A549 (cell line): ENCODE measurements at regions not wholly inside any gene's neighbourhood (a gene's known extent, or its start where the extent isn't known, plus 50 kb on each side); places are given as distances from the start of the nearest gene placed in this dataset.

Source experiments
- ATAC-seq, 2 experiments: fragments of 200-7000 bp in 1 of 2; fragments of >200 bp in 1 of 2; cut with Nextera tagmentation in 1 of 2; cut with Tn5 transposase in 1 of 2; 3 replicates each; pipeline versions ENCODE4 v1.8.0 to v1.9.1; 2018 to 2020; ENCODE audit warnings: mild to moderate bottlenecking in 1 of 2, moderate library complexity in 1 of 2
- CTCF ChIA-PET: fragments of 300-600 bp; sonication (Branson Sonifier 250); formaldehyde crosslinking; extraction: SDS; loops from one replicate; lab custom pipeline; 2021; ENCODE audit warnings: antibody characterized with exemption, inconsistent platforms; lab: Yijun Ruan, JAX
- POLR2A ChIA-PET: fragments of 350-600 bp; formaldehyde crosslinking; extraction: SDS; loops from one replicate; lab custom pipeline; 2021; ENCODE audit warnings: antibody characterized with exemption, inconsistent platforms; lab: Yijun Ruan, JAX
- DNase-seq, 2 experiments: peaks; one replicate each; pipeline versions ENCODE4 v3.0.0 to v3.0.0-alpha.2; 2011 to 2016; ENCODE audit warnings: low read depth in 1 of 2, low spot score in 1 of 2
- FAIRE-seq: peaks from 2 replicates; lab custom pipeline; 2011; peaks lifted over from hg19 to GRCh38; lab: Jason Lieb, UNC
- H3K27ac ChIP-seq, 2 experiments: fragments of >200 bp; sonication (Bioruptor Twin); formaldehyde crosslinking; 3 replicates each; pipeline ENCODE4 v1.5.1; 2016 to 2017
- H3K4me1 ChIP-seq: fragments of >200 bp; sonication (Bioruptor Twin); formaldehyde crosslinking; 3 replicates; pipeline ENCODE4 v1.6.1; 2016
- H3K4me2 ChIP-seq: fragments of >200 bp; sonication (Bioruptor Twin); formaldehyde crosslinking; 3 replicates; pipeline ENCODE4 v1.6.1; 2016
- H3K4me3 ChIP-seq: fragments of >200 bp; sonication (Bioruptor Twin); formaldehyde crosslinking; 3 replicates; pipeline ENCODE4 v1.5.1; 2016
- H3K9me3 ChIP-seq: fragments of >200 bp; sonication (Bioruptor Twin); formaldehyde crosslinking; 3 replicates; pipeline ENCODE4 v1.6.1; 2016
- CBX2 ChIP-seq: fragments of 200-600 bp; sonication (generic); IDR thresholded peaks from 2 replicates; pipeline ENCODE4 v1.6.1; 2016; ENCODE audit warnings: low read depth, mild to moderate bottlenecking, borderline replicate concordance
- FOXS1 ChIP-seq: fragments of 250-450 bp; sonication (Bioruptor Pico); IDR thresholded peaks from 2 replicates; pipeline ENCODE4 v1.5.0; 2020; ENCODE audit warnings: mild to moderate bottlenecking, moderate library complexity
- HOXB5 ChIP-seq: fragments of 250-450 bp; sonication (Bioruptor Pico); IDR thresholded peaks from 2 replicates; pipeline ENCODE4 v1.5.0; 2020; ENCODE audit warnings: mild to moderate bottlenecking, moderate library complexity
- JUN ChIP-seq, 2 experiments: fragments of >200 bp; sonication (Bioruptor Twin); formaldehyde crosslinking; IDR thresholded peaks; 2 replicates in 1 of 2; 3 replicates in 1 of 2; pipeline ENCODE4 v1.6.1; 2016 to 2017
- PHF8 ChIP-seq: fragments of 200-600 bp; sonication (generic); IDR thresholded peaks from 2 replicates; pipeline ENCODE4 v1.6.1; 2016; ENCODE audit warnings: low read depth, mild to moderate bottlenecking, antibody characterized with exemption, moderate library complexity, borderline replicate concordance
- RARB ChIP-seq: fragments of 250-450 bp; sonication (Bioruptor Pico); IDR thresholded peaks from 2 replicates; pipeline ENCODE4 v1.8.0; 2021; ENCODE audit warnings: mild to moderate bottlenecking, moderate library complexity
- RCOR1 ChIP-seq: fragments of 150-350 bp; IDR thresholded peaks from 2 replicates; pipeline ENCODE4 v1.6.1; 2014; ENCODE audit warnings: antibody characterized with exemption, low read length, low read depth
- SREBF2 ChIP-seq: fragments of 450-650 bp; IDR thresholded peaks from 2 replicates; pipeline ENCODE4 v1.6.1; 2014; ENCODE audit warnings: mild to moderate bottlenecking, moderate library complexity
- ZFP36 ChIP-seq: fragments of 450-650 bp; IDR thresholded peaks from 2 replicates; pipeline ENCODE4 v1.6.1; 2014; ENCODE audit warnings: borderline replicate concordance; ENCODE audit not compliant: partially characterized antibody
- WGBS: methylation state at CpG from one replicate; pipeline ENCODE4 v1.1.6; 2017; ENCODE audit errors: missing lambda C conversion rate; 5-methylcytosine and 5-hydroxymethylcytosine counted together
- TF ChIP-seq, protein P1 (sequence below): fragments of 200-600 bp; sonication (generic); IDR thresholded peaks from 2 replicates; pipeline ENCODE4 v1.6.1; 2016; ENCODE audit warnings: antibody characterized with exemption, mild to moderate bottlenecking, moderate library complexity
- TF ChIP-seq, protein P2 (sequence below): IDR thresholded peaks from 2 replicates; pipeline ENCODE4 v1.6.1; 2012
- TF ChIP-seq, protein P3 (sequence below): fragments of >200 bp; sonication (Bioruptor Twin); formaldehyde crosslinking; IDR thresholded peaks from 3 replicates; pipeline ENCODE4 v1.5.1; 2016
- TF ChIP-seq, protein P4 (sequence below): IDR thresholded peaks from 2 replicates; pipeline ENCODE4 v1.6.1; 2012; ENCODE audit warnings: low read depth, borderline replicate concordance
- TF ChIP-seq, protein P5 (sequence below): fragments of >200 bp; sonication (Bioruptor Twin); formaldehyde crosslinking; IDR thresholded peaks from 3 replicates; pipeline ENCODE4 v1.6.1; 2016

DNA sequence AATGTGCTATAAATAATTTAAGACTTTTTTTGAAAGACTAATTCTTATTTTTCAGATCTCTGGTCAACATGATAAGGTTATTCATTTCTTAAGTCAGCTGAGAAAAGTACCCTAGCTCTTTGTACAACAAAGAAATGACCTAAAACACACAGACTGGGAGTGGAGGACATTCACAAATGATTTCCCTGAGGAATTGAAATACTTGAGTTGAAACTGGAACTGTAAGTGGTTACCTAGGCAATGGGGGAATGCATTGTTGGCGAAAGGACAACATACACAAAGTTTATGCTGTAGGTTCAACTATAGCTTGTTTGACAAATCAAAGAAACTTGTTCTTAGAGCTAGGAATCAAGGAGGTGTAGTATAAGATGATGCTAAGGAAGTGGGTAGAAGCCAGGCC is 915.5 kb downstream of the FAT4 start (continued):
- TF ChIP-seq PHF8, result no peak
- TF ChIP-seq, protein P1, sequence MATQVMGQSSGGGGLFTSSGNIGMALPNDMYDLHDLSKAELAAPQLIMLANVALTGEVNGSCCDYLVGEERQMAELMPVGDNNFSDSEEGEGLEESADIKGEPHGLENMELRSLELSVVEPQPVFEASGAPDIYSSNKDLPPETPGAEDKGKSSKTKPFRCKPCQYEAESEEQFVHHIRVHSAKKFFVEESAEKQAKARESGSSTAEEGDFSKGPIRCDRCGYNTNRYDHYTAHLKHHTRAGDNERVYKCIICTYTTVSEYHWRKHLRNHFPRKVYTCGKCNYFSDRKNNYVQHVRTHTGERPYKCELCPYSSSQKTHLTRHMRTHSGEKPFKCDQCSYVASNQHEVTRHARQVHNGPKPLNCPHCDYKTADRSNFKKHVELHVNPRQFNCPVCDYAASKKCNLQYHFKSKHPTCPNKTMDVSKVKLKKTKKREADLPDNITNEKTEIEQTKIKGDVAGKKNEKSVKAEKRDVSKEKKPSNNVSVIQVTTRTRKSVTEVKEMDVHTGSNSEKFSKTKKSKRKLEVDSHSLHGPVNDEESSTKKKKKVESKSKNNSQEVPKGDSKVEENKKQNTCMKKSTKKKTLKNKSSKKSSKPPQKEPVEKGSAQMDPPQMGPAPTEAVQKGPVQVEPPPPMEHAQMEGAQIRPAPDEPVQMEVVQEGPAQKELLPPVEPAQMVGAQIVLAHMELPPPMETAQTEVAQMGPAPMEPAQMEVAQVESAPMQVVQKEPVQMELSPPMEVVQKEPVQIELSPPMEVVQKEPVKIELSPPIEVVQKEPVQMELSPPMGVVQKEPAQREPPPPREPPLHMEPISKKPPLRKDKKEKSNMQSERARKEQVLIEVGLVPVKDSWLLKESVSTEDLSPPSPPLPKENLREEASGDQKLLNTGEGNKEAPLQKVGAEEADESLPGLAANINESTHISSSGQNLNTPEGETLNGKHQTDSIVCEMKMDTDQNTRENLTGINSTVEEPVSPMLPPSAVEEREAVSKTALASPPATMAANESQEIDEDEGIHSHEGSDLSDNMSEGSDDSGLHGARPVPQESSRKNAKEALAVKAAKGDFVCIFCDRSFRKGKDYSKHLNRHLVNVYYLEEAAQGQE, result no peak
- TF ChIP-seq, protein P2, sequence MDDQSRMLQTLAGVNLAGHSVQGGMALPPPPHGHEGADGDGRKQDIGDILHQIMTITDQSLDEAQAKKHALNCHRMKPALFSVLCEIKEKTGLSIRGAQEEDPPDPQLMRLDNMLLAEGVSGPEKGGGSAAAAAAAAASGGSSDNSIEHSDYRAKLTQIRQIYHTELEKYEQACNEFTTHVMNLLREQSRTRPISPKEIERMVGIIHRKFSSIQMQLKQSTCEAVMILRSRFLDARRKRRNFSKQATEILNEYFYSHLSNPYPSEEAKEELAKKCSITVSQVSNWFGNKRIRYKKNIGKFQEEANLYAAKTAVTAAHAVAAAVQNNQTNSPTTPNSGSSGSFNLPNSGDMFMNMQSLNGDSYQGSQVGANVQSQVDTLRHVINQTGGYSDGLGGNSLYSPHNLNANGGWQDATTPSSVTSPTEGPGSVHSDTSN, result no peak

DNA sequence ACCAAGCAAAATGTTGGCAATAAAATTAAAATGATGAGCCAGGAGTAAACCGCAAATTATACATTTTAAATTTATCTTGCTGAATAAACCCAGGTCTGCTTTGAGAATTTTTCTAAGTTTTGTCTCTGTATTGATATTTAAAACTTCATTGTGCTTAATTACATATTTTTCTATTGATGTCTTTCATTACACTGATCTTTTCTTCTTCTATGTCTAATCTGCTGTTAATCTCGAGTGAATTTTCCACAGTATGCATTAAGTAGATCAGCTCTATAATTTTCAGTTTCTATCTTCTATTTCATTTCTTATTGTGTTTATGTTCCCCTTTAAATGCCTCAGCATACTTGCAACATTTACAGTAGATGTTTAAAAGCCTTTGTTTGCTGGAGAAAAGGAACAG is 918.7 kb downstream of the FAT4 start:
- Histone ChIP-seq H3K4me2 (no peak overlapping the region), H3K4me1 (no peaks in the 10 kb centered on the region), H3K27ac (no peak overlapping the region), H3K4me3 (no peak overlapping the region), H3K9me3 (no peaks in the 10 kb centered on the region)
- TF ChIP-seq CBX2, result no peak
- TF ChIP-seq, protein P3, sequence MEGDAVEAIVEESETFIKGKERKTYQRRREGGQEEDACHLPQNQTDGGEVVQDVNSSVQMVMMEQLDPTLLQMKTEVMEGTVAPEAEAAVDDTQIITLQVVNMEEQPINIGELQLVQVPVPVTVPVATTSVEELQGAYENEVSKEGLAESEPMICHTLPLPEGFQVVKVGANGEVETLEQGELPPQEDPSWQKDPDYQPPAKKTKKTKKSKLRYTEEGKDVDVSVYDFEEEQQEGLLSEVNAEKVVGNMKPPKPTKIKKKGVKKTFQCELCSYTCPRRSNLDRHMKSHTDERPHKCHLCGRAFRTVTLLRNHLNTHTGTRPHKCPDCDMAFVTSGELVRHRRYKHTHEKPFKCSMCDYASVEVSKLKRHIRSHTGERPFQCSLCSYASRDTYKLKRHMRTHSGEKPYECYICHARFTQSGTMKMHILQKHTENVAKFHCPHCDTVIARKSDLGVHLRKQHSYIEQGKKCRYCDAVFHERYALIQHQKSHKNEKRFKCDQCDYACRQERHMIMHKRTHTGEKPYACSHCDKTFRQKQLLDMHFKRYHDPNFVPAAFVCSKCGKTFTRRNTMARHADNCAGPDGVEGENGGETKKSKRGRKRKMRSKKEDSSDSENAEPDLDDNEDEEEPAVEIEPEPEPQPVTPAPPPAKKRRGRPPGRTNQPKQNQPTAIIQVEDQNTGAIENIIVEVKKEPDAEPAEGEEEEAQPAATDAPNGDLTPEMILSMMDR, result no peak
- TF ChIP-seq JUN (IDR thresholded peaks at IDR 0.05), result no peak
- TF ChIP-seq HOXB5 (CRISPR knock-in tag), result no peak
- no peak for TF ChIP-seq ZFP36
- TF ChIP-seq, protein P4, sequence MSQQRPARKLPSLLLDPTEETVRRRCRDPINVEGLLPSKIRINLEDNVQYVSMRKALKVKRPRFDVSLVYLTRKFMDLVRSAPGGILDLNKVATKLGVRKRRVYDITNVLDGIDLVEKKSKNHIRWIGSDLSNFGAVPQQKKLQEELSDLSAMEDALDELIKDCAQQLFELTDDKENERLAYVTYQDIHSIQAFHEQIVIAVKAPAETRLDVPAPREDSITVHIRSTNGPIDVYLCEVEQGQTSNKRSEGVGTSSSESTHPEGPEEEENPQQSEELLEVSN, result no peak
- no peak for TF ChIP-seq RARB (CRISPR knock-in tag)
- TF ChIP-seq FOXS1 (CRISPR knock-in tag), result no peak
- CTCF ChIA-PET, result no interaction called here
- FAIRE-seq (no peak), DNase-seq (no peak), ATAC-seq (no peak)
- 33% methylated on average over 2 of the region's 2 CpGs for WGBS
- POLR2A ChIA-PET, result no interaction called here

DNA sequence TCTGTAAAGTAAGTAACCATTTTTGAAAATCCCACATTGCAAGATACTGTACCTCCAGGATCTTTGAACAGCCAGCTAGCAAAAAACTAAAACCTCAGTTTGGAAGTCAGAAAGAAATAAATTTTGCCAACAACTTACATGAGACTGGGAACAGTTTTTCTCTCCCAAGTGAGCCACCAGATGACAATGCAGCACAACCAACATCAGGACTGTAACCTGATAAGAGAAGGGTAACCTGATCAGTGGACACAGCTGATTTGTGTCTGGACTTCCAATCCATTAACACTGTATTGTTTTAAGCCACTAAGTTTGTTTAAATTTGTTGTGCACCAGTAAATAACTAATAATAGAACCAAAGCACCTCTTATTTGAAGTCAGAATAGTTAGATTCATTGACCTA is 923.3 kb downstream of the FAT4 start:
- POLR2A ChIA-PET, result no interaction called here
- no peak overlapping the region for H3K4me2 ChIP-seq
- CTCF ChIA-PET, result no interaction called here
- TF ChIP-seq, protein P5, sequence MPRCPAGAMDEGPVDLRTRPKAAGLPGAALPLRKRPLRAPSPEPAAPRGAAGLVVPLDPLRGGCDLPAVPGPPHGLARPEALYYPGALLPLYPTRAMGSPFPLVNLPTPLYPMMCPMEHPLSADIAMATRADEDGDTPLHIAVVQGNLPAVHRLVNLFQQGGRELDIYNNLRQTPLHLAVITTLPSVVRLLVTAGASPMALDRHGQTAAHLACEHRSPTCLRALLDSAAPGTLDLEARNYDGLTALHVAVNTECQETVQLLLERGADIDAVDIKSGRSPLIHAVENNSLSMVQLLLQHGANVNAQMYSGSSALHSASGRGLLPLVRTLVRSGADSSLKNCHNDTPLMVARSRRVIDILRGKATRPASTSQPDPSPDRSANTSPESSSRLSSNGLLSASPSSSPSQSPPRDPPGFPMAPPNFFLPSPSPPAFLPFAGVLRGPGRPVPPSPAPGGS, result no peak
- no peak for TF ChIP-seq SREBF2
- TF ChIP-seq RCOR1, result no peak
- H3K9me3 ChIP-seq, result no peaks in the 10 kb centered on the region
- no peak for FAIRE-seq
- ATAC-seq, result no peak
- H3K4me1 ChIP-seq, result no peaks in the 10 kb centered on the region
- no peak overlapping the region for H3K27ac ChIP-seq
- DNase-seq, result no peak
- H3K4me3 ChIP-seq, result no peak overlapping the region
